ENCODE measurements at regions not wholly inside any gene's neighbourhood (a gene's known extent, or its start where the extent isn't known, plus 50 kb on each side); places are given as distances from the start of the nearest gene placed in this dataset.

- no peaks in the 10 kb centered on the region for H3K9me3 Mint-ChIP-seq
- H3K27me3 Mint-ChIP-seq (ENCODE audit: low read depth) = peaks cover 1% of the 10 kb centered on the region
- H3K36me3 Mint-ChIP-seq (ENCODE audit: insufficient read depth) = no peaks in the 10 kb centered on the region
- H3K4me1 Mint-ChIP-seq (ENCODE audit: low read depth) = no peaks in the 10 kb centered on the region
- DNase-seq (no peak), ATAC-seq (no peak)
- no peak overlapping the region for H3K4me3 Mint-ChIP-seq
Observed at GRCh38 chr1:209266590-209267205, 316.8 kb upstream of the CAMK1G start.

DNA sequence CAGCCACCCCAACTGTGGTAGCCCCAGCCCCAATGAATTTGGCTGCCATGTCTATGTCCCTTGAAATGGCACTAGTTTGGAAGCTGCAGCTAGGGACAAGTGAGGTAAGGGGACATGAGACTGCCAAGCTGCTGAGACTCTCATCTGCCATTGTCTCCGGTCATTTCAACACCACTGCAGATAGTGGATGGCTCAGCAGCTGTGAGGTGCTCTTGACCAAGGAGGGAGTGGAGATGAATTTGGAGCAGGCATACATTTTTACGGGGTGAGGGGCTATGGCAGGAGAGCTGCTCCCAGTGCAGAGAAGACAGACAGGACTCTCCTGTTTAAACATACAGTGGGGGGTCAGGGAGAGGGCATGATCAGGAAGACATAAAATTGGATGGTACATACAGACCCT lies 315.5 kb upstream of the CAMK1G start:
- no peak for ATAC-seq
- DNase-seq = no peak
- no peak overlapping the region for H3K4me3 Mint-ChIP-seq
- no peaks in the 10 kb centered on the region for H3K9me3 Mint-ChIP-seq
- H3K36me3 Mint-ChIP-seq (ENCODE audit: insufficient read depth) = no peaks in the 10 kb centered on the region
- no peaks in the 10 kb centered on the region for H3K4me1 Mint-ChIP-seq (ENCODE audit: low read depth)
- H3K27me3 Mint-ChIP-seq (ENCODE audit: low read depth) = peaks cover 1% of the 10 kb centered on the region

GRCh38 chr1:209268479-209268878 lies 315.0 kb upstream of the CAMK1G start:
- Mint-ChIP-seq H3K36me3 (ENCODE audit: insufficient read depth) (no peaks in the 10 kb centered on the region), H3K9me3 (no peaks in the 10 kb centered on the region)
- ATAC-seq = no peak

DNA sequence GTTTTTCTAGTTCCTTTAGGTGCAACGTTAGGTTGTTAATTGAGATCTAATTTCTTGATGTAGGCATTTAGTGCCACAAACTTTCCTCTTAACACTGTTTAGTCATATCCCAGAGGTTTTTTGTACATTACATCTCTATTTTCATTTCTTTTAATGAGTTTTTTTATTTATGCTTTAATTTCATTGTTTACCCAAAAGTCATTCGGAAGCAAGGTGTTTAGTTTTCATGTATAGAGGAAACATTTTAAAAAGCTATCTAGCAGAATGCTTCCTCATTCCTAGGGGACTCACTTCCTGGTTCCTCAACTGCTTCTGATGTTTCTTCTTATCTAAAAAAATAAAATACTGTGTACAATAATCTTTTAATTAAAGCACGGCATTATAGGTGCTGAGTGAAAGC lies 307.2 kb upstream of the CAMK1G start:
- Mint-ChIP-seq H3K27me3 (ENCODE audit: low read depth) (peaks cover 9% of the 10 kb centered on the region), H3K4me3 (no peak overlapping the region), H3K4me1 (ENCODE audit: low read depth) (no peaks in the 10 kb centered on the region), H3K9me3 (no peaks in the 10 kb centered on the region), H3K36me3 (ENCODE audit: insufficient read depth) (no peaks in the 10 kb centered on the region)
- no peak for ATAC-seq
- DNase-seq = no peak

More at GRCh38 chr1:209268479-209268878, 315.0 kb upstream of the CAMK1G start:
- no peaks in the 10 kb centered on the region for H3K4me1 Mint-ChIP-seq (ENCODE audit: low read depth)
- DNase-seq = no peak
- peaks cover 1% of the 10 kb centered on the region for H3K27me3 Mint-ChIP-seq (ENCODE audit: low read depth)
- H3K4me3 Mint-ChIP-seq = no peak overlapping the region

DNA sequence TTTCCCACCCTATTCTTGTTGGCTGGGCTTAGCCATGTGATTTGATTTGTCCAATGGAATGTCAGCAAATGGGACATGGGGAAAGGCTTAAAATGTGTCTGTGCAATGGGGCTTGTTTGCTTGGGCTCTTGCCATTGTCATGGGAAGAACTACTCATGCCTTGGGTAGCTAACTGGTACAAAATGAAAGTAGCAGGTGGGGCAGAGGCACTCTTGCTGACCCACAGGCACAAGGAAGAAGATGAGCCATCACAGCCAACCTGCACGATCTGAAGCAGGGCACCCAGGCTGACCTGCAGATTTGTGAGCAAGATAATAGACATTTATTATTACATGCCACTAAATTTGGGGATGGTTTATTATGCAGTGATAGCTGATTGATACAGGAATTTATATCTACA lies 305.9 kb upstream of the CAMK1G start:
- no peak for DNase-seq
- Mint-ChIP-seq H3K36me3 (ENCODE audit: insufficient read depth) (no peaks in the 10 kb centered on the region), H3K4me3 (no peak overlapping the region), H3K4me1 (ENCODE audit: low read depth) (no peaks in the 10 kb centered on the region), H3K9me3 (no peaks in the 10 kb centered on the region), H3K27me3 (ENCODE audit: low read depth) (peaks cover 9% of the 10 kb centered on the region)
- ATAC-seq = no peak

- Mint-ChIP-seq H3K27me3 (ENCODE audit: low read depth) (peaks cover 8% of the 10 kb centered on the region), H3K4me1 (ENCODE audit: low read depth) (no peaks in the 10 kb centered on the region), H3K9me3 (no peaks in the 10 kb centered on the region), H3K4me3 (no peak overlapping the region), H3K36me3 (ENCODE audit: insufficient read depth) (no peaks in the 10 kb centered on the region)
- ATAC-seq (no peak), DNase-seq (no peak)
Observed at GRCh38 chr1:209291715-209292114, 291.8 kb upstream of the CAMK1G start.

DNA sequence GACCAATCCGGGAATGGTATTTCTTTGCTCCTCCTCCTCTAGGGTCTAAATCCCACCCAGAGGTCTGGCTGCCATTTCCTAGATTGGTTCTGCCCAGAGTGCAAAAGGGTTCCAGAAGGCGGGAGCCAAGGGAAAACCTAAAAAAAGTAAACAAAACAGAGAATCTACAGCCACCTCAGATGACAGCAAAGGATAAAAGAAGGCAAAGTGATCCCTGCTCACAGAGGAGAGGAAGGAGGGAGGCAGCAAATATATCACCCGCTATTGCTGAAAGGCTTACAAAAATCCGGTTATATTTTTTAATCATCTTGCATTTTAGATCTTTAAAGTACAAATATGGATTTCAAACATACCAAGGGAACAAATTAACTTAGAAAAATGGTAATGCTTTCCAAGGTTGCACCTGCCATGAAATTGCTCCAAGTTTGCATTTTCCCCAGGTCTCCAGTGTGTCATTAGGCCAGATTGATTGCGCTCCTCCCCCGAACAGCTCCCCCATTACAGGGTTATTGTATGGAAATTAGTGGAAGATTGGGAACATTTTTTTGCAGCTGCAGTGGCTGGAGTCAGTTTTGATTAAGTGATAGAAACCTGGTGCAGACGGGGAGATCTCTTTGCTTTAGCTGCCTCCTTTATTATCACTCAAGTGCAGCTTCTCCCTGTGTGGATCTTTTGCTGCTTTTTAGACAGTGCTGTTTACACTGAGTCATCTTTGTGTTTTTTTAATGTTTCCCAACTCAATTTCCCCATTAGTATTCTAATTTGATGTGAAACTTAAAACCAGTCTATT lies 280.5 kb upstream of the CAMK1G start:
- Mint-ChIP-seq H3K27me3 (ENCODE audit: low read depth) (peaks cover 12% of the 10 kb centered on the region), H3K4me3 (no peak overlapping the region), H3K4me1 (ENCODE audit: low read depth) (no peaks in the 10 kb centered on the region), H3K36me3 (ENCODE audit: insufficient read depth) (no peaks in the 10 kb centered on the region), H3K9me3 (no peaks in the 10 kb centered on the region)
- DNase-seq (no peak), ATAC-seq (no peak)

GRCh38 chr1:209304166-209304565 lies 279.3 kb upstream of the CAMK1G start:
- DNase-seq (no peak), ATAC-seq (no peak)
- no peaks in the 10 kb centered on the region for H3K4me1 Mint-ChIP-seq (ENCODE audit: low read depth)
- H3K27me3 Mint-ChIP-seq (ENCODE audit: low read depth) = peaks cover 12% of the 10 kb centered on the region
- no peaks in the 10 kb centered on the region for H3K9me3 Mint-ChIP-seq
- no peak overlapping the region for H3K4me3 Mint-ChIP-seq
- no peaks in the 10 kb centered on the region for H3K36me3 Mint-ChIP-seq (ENCODE audit: insufficient read depth)

DNA sequence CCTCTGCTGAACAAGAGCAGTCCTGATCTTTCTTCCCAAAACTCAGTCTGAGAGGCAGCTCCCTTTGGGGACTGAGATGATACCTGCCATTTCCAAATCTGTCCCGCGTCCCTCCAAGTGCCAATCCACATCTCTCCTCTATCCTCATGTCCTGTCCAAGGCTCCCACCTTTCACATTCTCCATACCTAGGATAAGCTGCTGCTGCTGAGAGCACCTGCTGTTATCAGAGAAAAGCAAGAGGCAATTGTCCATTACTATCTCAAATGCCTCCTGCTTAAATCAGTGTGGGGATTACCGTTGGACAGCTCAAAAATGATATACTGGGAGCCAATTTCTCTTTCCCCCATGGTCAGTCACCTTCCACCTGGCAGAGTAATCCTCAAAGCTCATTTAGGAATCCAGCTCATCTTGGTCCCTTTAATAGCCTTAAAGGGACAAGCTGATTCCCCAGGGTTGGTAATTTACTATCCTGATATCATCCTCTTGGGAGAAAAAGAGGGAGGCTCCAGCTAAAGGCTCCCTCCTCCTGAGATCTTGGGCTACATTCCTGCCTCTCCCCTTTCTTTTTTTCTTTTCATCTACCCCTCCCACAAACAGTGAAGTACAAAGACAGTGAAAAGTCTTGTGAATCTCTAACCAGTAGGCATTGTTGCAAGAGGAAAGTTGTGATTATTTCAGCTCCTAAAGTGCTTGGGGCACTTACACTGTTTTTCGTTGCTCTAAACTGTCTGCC lies 278.1 kb upstream of the CAMK1G start:
- no peaks in the 10 kb centered on the region for H3K36me3 Mint-ChIP-seq (ENCODE audit: insufficient read depth)
- ATAC-seq = no peak

DNA sequence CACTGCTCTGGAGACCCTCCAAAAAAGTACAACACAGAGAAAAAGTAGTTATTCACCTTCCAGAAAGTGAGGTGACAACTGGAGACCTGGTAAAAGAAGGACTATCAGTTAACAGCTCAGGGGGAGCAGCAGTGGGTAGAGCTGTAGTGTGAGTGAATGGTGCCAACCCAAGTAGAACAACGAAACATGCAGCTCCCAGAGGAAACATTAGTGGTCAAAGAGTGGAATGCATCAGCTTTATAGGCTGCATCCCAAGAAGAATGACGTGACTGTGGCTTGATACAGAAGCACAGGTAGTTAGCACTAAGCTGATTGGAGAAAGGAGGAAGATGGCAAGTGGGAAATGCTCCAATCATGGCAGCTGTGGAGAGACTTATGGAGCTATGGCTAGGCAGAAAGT lies 275.7 kb upstream of the CAMK1G start:
- no peak overlapping the region for H3K4me3 Mint-ChIP-seq
- ATAC-seq = no peak
- no peak for DNase-seq
- H3K4me1 Mint-ChIP-seq (ENCODE audit: low read depth) = no peaks in the 10 kb centered on the region
- no peaks in the 10 kb centered on the region for H3K36me3 Mint-ChIP-seq (ENCODE audit: insufficient read depth)
- H3K27me3 Mint-ChIP-seq (ENCODE audit: low read depth) = peaks cover 10% of the 10 kb centered on the region
- H3K9me3 Mint-ChIP-seq = no peaks in the 10 kb centered on the region

More for the DNA sequence above, 278.1 kb upstream of the CAMK1G start:
- no peak for DNase-seq
- Mint-ChIP-seq H3K27me3 (ENCODE audit: low read depth) (peaks cover 12% of the 10 kb centered on the region), H3K9me3 (no peaks in the 10 kb centered on the region), H3K4me3 (no peak overlapping the region), H3K4me1 (ENCODE audit: low read depth) (no peaks in the 10 kb centered on the region)

GRCh38 chr1:209309198-209309597 lies 274.3 kb upstream of the CAMK1G start:
- H3K4me3 Mint-ChIP-seq = no peak overlapping the region
- DNase-seq (no peak), ATAC-seq (no peak)
- H3K27me3 Mint-ChIP-seq (ENCODE audit: low read depth) = peaks cover 10% of the 10 kb centered on the region
- no peaks in the 10 kb centered on the region for H3K36me3 Mint-ChIP-seq (ENCODE audit: insufficient read depth)
- no peaks in the 10 kb centered on the region for H3K9me3 Mint-ChIP-seq
- H3K4me1 Mint-ChIP-seq (ENCODE audit: low read depth) = no peaks in the 10 kb centered on the region

DNA sequence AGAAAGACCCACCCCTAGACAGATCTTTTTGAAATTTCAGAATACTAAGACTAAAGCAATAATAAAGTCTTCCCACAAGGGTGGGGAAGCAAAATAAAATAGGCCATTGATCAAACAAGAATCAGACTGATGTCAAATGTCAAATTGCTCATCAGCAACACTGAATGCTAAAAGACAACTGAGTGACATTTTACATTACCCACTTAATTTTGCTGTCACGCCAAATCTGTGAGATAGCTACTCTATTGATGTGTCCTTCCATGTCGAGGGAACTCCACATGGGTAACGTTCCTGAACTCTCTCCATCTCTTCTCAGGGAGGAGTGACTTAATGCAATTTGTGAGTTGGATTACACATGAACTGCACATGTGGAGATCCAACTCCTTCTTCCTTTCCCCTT lies 271.7 kb upstream of the CAMK1G start:
- H3K27me3 Mint-ChIP-seq (ENCODE audit: low read depth) = peaks cover 3% of the 10 kb centered on the region
- no peak for ATAC-seq
- no peaks in the 10 kb centered on the region for H3K36me3 Mint-ChIP-seq (ENCODE audit: insufficient read depth)
- no peaks in the 10 kb centered on the region for H3K4me1 Mint-ChIP-seq (ENCODE audit: low read depth)
- H3K9me3 Mint-ChIP-seq = no peaks in the 10 kb centered on the region
- DNase-seq = no peak
- no peak overlapping the region for H3K4me3 Mint-ChIP-seq

- Mint-ChIP-seq H3K36me3 (ENCODE audit: insufficient read depth) (no peaks in the 10 kb centered on the region), H3K27me3 (ENCODE audit: low read depth) (peaks cover 3% of the 10 kb centered on the region), H3K4me3 (no peak overlapping the region), H3K4me1 (ENCODE audit: low read depth) (no peaks in the 10 kb centered on the region), H3K9me3 (peaks cover 4% of the 10 kb centered on the region)
- no peak for ATAC-seq
- no peak for DNase-seq
Observed at GRCh38 chr1:209316929-209317328, 266.6 kb upstream of the CAMK1G start.

- H3K4me1 Mint-ChIP-seq (ENCODE audit: low read depth) = no peaks in the 10 kb centered on the region
Observed at GRCh38 chr1:209318181-209319056, 265.1 kb upstream of the CAMK1G start.

More at GRCh38 chr1:209318181-209319056, 265.1 kb upstream of the CAMK1G start:
- Mint-ChIP-seq H3K27me3 (ENCODE audit: low read depth) (no peaks in the 10 kb centered on the region), H3K4me3 (no peak overlapping the region), H3K9me3 (peaks cover 4% of the 10 kb centered on the region), H3K36me3 (ENCODE audit: insufficient read depth) (no peaks in the 10 kb centered on the region)
- DNase-seq (no peak), ATAC-seq (no peak)

Data from activated T-cell treated with anti-CD3 and anti-CD28 coated beads, Interleukin-2, amount 50 U/mL, for 4 hours (primary cell).